ENCODE measurements at regions not wholly inside any gene's neighbourhood (a gene's known extent, or its start where the extent isn't known, plus 50 kb on each side); places are given as distances from the start of the nearest gene placed in this dataset.

- H3K4me3 Mint-ChIP-seq, result no peak overlapping the region
- no peak overlapping the region for H3K27ac Mint-ChIP-seq
- ATAC-seq (no peak), DNase-seq (ENCODE audit: low spot score) (no peak)
- ChIA-PET POLR2A (no interaction called here), CTCF (interaction anchor here (1.3 kb wide), 1 partner anchor 41 kb away, joined by 3 read pairs; no protein-coding TSS in a partner anchor)
- H3K27me3 Mint-ChIP-seq (ENCODE audit: low read depth), result peaks cover 4% of the 10 kb centered on the region; the same call in 1 of the 2 replicates
- no peak for TF ChIP-seq ZNF121 (CRISPR knock-in tag; IDR thresholded peaks at IDR 0.05)
- no peak for TF ChIP-seq KAT7 (CRISPR knock-in tag; IDR thresholded peaks at IDR 0.05; ENCODE audit: borderline replicate concordance)
- no peak for TF ChIP-seq ATF1 (CRISPR knock-in tag; IDR thresholded peaks at IDR 0.05)
- TF ChIP-seq STAT6 (CRISPR knock-in tag; conservative IDR thresholded peaks at IDR 0.05; ENCODE audit: low read depth), result no peak
- no peak for TF ChIP-seq CDX4 (CRISPR knock-in tag; IDR thresholded peaks at IDR 0.05; ENCODE audit: borderline replicate concordance)
- no peak for TF ChIP-seq HMGA2 (CRISPR knock-in tag; IDR thresholded peaks at IDR 0.05)
- TF ChIP-seq CBFB (CRISPR knock-in tag; IDR thresholded peaks at IDR 0.05; ENCODE audit: low read depth), result no peak
- no peak for TF ChIP-seq ZSCAN18 (CRISPR knock-in tag; IDR thresholded peaks at IDR 0.05)
- no peak for TF ChIP-seq MLX (CRISPR knock-in tag; IDR thresholded peaks at IDR 0.05)
- no peak for TF ChIP-seq JAZF1 (CRISPR knock-in tag; IDR thresholded peaks at IDR 0.05)
- no peak for TF ChIP-seq MAX (CRISPR knock-in tag; IDR thresholded peaks at IDR 0.05)
- no peak for TF ChIP-seq ZNF532 (CRISPR knock-in tag; IDR thresholded peaks at IDR 0.05; ENCODE audit: borderline replicate concordance)
- TF ChIP-seq GABPB1 (CRISPR knock-in tag; IDR thresholded peaks at IDR 0.05), result no peak
- TF ChIP-seq ATF3 (CRISPR knock-in tag; conservative IDR thresholded peaks at IDR 0.05), result no peak
- no peak for TF ChIP-seq PREB (CRISPR knock-in tag; IDR thresholded peaks at IDR 0.05; ENCODE audit: borderline replicate concordance)
- TF ChIP-seq E2F1 (CRISPR knock-in tag; IDR thresholded peaks at IDR 0.05), result no peak
- H3K36me3 Mint-ChIP-seq, result peaks cover 22% of the 10 kb centered on the region
- H3K9me3 Mint-ChIP-seq, result peaks cover 26% of the 10 kb centered on the region
- peaks cover 6% of the 10 kb centered on the region for H3K4me1 Mint-ChIP-seq
Observed at GRCh38 chr11:10920205-10920604, 62.4 kb upstream of the ZBED5 start.
